Ishikawa (cell line): ENCODE measurements at regions not wholly inside any gene's neighbourhood (a gene's known extent, or its start where the extent isn't known, plus 50 kb on each side); places are given as distances from the start of the nearest gene placed in this dataset.

Experiments used
- EP300 ChIP-seq: IDR thresholded peaks from 2 replicates; pipeline ENCODE4 v1.6.1; 2012; ENCODE audit warnings: borderline replicate concordance
- FOXM1 ChIP-seq: IDR thresholded peaks from 2 replicates; pipeline ENCODE4 v1.6.1; 2012; ENCODE audit warnings: low read depth, borderline replicate concordance
- RAD21 ChIP-seq: IDR thresholded peaks from 2 replicates; pipeline ENCODE4 v1.6.1; 2012; ENCODE audit warnings: low read depth
- REST ChIP-seq: IDR thresholded peaks from 2 replicates; pipeline ENCODE4 v1.6.1; 2012; ENCODE audit warnings: low read depth, mild to moderate bottlenecking
- TAF1 ChIP-seq: IDR thresholded peaks from 2 replicates; pipeline ENCODE4 v1.6.1; 2012; ENCODE audit warnings: low read depth, mild to moderate bottlenecking
- TCF12 ChIP-seq: IDR thresholded peaks from 2 replicates; pipeline ENCODE4 v1.6.1; 2012; ENCODE audit warnings: low read depth
- TEAD4 ChIP-seq: IDR thresholded peaks from 2 replicates; pipeline ENCODE4 v1.6.1; 2012
- YY1 ChIP-seq: IDR thresholded peaks from 2 replicates; pipeline ENCODE4 v1.6.1; 2012; ENCODE audit warnings: low read depth
- TF ChIP-seq, protein P1 (sequence below): IDR thresholded peaks from 2 replicates; pipeline ENCODE4 v1.6.1; 2012

DNA sequence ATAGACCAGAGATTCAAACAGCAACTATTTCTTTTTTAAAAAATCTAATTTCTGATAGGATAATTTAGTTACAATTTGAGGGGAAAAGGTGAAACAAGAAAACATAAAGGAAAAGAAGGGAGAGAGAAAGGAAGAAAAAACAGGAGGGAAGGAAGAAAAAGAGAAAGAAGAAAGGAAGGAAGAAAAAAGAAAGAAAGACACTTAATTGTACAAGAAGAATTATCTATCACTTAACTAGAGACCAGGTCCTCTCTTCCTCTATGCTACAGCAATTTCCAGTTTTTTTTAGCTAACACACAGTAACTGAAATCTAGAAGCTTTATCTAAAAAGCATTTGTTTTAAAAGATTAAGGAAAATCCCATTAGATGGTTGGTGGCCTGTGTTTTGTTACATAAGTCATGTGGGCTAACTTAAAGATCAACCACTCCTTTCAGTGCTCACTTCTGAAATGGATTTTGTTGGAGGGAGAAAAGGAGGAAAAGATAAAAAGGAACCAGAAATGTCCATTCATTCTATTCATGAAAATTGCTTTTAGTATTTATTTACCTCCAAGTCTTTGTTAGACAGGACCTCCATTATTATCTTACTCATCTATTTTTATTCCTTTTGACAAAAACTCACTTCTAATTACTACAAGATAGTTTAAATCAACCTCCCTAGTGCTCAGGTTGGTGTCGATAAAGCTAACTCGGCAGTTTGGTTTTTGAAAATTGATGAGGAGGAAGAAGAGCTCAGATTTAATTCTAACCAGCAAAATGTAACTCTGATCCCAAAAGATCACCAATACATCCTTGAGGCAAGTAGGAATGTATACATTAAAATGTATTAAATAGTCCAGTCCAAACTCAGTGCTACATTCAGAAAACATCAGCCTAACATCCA, 251.5 kb upstream of the FN1 start:
- TF ChIP-seq TEAD4 (no peak), TCF12 (no peak), REST (no peak), FOXM1 (no peak), RAD21 (no peak), YY1 (no peak), TAF1 (no peak), EP300 (no peak)
- TF ChIP-seq, protein P1, sequence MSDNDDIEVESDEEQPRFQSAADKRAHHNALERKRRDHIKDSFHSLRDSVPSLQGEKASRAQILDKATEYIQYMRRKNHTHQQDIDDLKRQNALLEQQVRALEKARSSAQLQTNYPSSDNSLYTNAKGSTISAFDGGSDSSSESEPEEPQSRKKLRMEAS = no peak
